Activated CD4-positive, alpha-beta memory T cell treated with anti-CD3 and anti-CD28 coated beads, Interleukin-2, amount 10 ng/mL, durations not matched to agents 7 days and 5 days (primary cell): ENCODE measurements at regions not wholly inside any gene's neighbourhood (a gene's known extent, or its start where the extent isn't known, plus 50 kb on each side); places are given as distances from the start of the nearest gene placed in this dataset.
"Not testable (repeated sequence)": the region's sequence is repeated elsewhere in the genome, so short reads cannot be mapped to it uniquely, and the experiment has no call there.

Experiments used
- CTCF ChIA-PET: fragments of 350-600 bp; sonication (Branson Sonifier 250); formaldehyde crosslinking; loops from one replicate; lab custom pipeline; 2021; ENCODE audit warnings: antibody characterized with exemption, inconsistent platforms; lab: Charles Lee
- POLR2A ChIA-PET: fragments of 350-600 bp; sonication (Branson Sonifier 250); formaldehyde crosslinking; loops from one replicate; lab custom pipeline; 2021; ENCODE audit warnings: antibody characterized with exemption; lab: Charles Lee
- DNase-seq: peaks from one replicate; pipeline ENCODE4 v3.0.0-alpha.2; 2020
- H3K27ac Mint-ChIP-seq: one replicate; pipeline ENCODE4 v1.8.0; 2021; ENCODE audit warnings: mild to moderate bottlenecking, mixed read lengths
- H3K27me3 Mint-ChIP-seq: one replicate; pipeline ENCODE4 v1.8.0; 2021; ENCODE audit warnings: mixed read lengths
- H3K36me3 Mint-ChIP-seq: one replicate; pipeline ENCODE4 v1.8.0; 2021; ENCODE audit warnings: low read depth, mixed read lengths
- H3K4me1 Mint-ChIP-seq: one replicate; pipeline ENCODE4 v1.8.0; 2021; ENCODE audit warnings: mixed read lengths
- H3K4me3 Mint-ChIP-seq: one replicate; pipeline ENCODE4 v1.8.0; 2021; ENCODE audit warnings: mild to moderate bottlenecking, mixed read lengths
- H3K9me3 Mint-ChIP-seq: one replicate; pipeline ENCODE4 v1.8.0; 2021; ENCODE audit warnings: mixed read lengths

GRCh38 chr2:87460104-87460503, 287.8 kb upstream of the PLGLB2 start:
- CTCF ChIA-PET, POLR2A ChIA-PET, H3K9me3 Mint-ChIP-seq, H3K4me3 Mint-ChIP-seq, H3K27me3 Mint-ChIP-seq, H3K27ac Mint-ChIP-seq, DNase-seq: not testable (repeated sequence)
- peaks cover 17% of the 10 kb centered on the region for H3K36me3 Mint-ChIP-seq
- peaks cover 24% of the 10 kb centered on the region for H3K4me1 Mint-ChIP-seq

GRCh38 chr2:87460662-87461061, 287.2 kb upstream of the PLGLB2 start:
- H3K9me3 Mint-ChIP-seq, DNase-seq, H3K27ac Mint-ChIP-seq, H3K27me3 Mint-ChIP-seq, H3K4me3 Mint-ChIP-seq, CTCF ChIA-PET, POLR2A ChIA-PET: not testable (repeated sequence)
- Mint-ChIP-seq H3K36me3 (peaks cover 22% of the 10 kb centered on the region), H3K4me1 (peaks cover 29% of the 10 kb centered on the region)

- DNase-seq, H3K27me3 Mint-ChIP-seq, POLR2A ChIA-PET, H3K9me3 Mint-ChIP-seq, CTCF ChIA-PET, H3K27ac Mint-ChIP-seq, H3K4me3 Mint-ChIP-seq: not testable (repeated sequence)
- Mint-ChIP-seq H3K36me3 (peaks cover 23% of the 10 kb centered on the region), H3K4me1 (peaks cover 37% of the 10 kb centered on the region)
Observed at GRCh38 chr2:87461671-87462070, 286.2 kb upstream of the PLGLB2 start.

GRCh38 chr2:87464219-87464618, 283.7 kb upstream of the PLGLB2 start:
- peak overlapping the region; percentile 26 for H3K4me3 Mint-ChIP-seq
- peaks cover 25% of the 10 kb centered on the region for H3K36me3 Mint-ChIP-seq
- H3K27me3 Mint-ChIP-seq, POLR2A ChIA-PET, H3K9me3 Mint-ChIP-seq, CTCF ChIA-PET: not testable (repeated sequence)
- H3K4me1 Mint-ChIP-seq: peaks cover 47% of the 10 kb centered on the region
- H3K27ac Mint-ChIP-seq: peak overlapping the region; percentile 86
- DNase-seq: peak; percentile 21

- Mint-ChIP-seq H3K4me1 (peaks cover 51% of the 10 kb centered on the region), H3K27ac (peak overlapping the region; percentile 83), H3K36me3 (peaks cover 27% of the 10 kb centered on the region), H3K4me3 (peak overlapping the region; percentile 1)
- CTCF ChIA-PET, DNase-seq, H3K9me3 Mint-ChIP-seq, H3K27me3 Mint-ChIP-seq, POLR2A ChIA-PET: not testable (repeated sequence)
Observed at GRCh38 chr2:87465730-87466129, 282.2 kb upstream of the PLGLB2 start.

- peak; percentile 78 for DNase-seq
- H3K4me3 Mint-ChIP-seq, POLR2A ChIA-PET, H3K27me3 Mint-ChIP-seq, CTCF ChIA-PET, H3K9me3 Mint-ChIP-seq: not testable (repeated sequence)
- Mint-ChIP-seq H3K4me1 (peaks cover 52% of the 10 kb centered on the region), H3K36me3 (peaks cover 29% of the 10 kb centered on the region), H3K27ac (peak overlapping the region; percentile 83)
Observed at GRCh38 chr2:87466591-87467120, 281.2 kb upstream of the PLGLB2 start.

- H3K27ac Mint-ChIP-seq: peak overlapping the region; percentile 54
- H3K27me3 Mint-ChIP-seq, CTCF ChIA-PET, POLR2A ChIA-PET, H3K4me3 Mint-ChIP-seq, H3K9me3 Mint-ChIP-seq, DNase-seq: not testable (repeated sequence)
- peaks cover 51% of the 10 kb centered on the region for H3K4me1 Mint-ChIP-seq
- peaks cover 28% of the 10 kb centered on the region for H3K36me3 Mint-ChIP-seq
Observed at GRCh38 chr2:87468429-87468981, 279.4 kb upstream of the PLGLB2 start.

- Mint-ChIP-seq H3K36me3 (peaks cover 28% of the 10 kb centered on the region), H3K4me1 (peaks cover 47% of the 10 kb centered on the region), H3K4me3 (peak overlapping the region; percentile 77), H3K27ac (peak overlapping the region; percentile 98)
- POLR2A ChIA-PET, H3K27me3 Mint-ChIP-seq, H3K9me3 Mint-ChIP-seq, CTCF ChIA-PET: not testable (repeated sequence)
- peak; percentile 38 for DNase-seq
Observed at GRCh38 chr2:87469180-87470151, 278.4 kb upstream of the PLGLB2 start.

GRCh38 chr2:87470381-87471380, 277.2 kb upstream of the PLGLB2 start:
- Mint-ChIP-seq H3K36me3 (peaks cover 23% of the 10 kb centered on the region), H3K4me1 (peaks cover 44% of the 10 kb centered on the region), H3K27ac (peak overlapping the region; percentile 98), H3K4me3 (peak overlapping the region; percentile 77)
- H3K9me3 Mint-ChIP-seq, H3K27me3 Mint-ChIP-seq, POLR2A ChIA-PET, CTCF ChIA-PET: not testable (repeated sequence)
- peak; percentile 45 for DNase-seq

GRCh38 chr2:87471478-87471877, 276.4 kb upstream of the PLGLB2 start:
- H3K9me3 Mint-ChIP-seq, DNase-seq, CTCF ChIA-PET, POLR2A ChIA-PET, H3K27me3 Mint-ChIP-seq: not testable (repeated sequence)
- Mint-ChIP-seq H3K36me3 (peaks cover 24% of the 10 kb centered on the region), H3K4me1 (peaks cover 44% of the 10 kb centered on the region), H3K4me3 (peak overlapping the region; percentile 77), H3K27ac (peak overlapping the region; percentile 98)

GRCh38 chr2:87476223-87476872, 271.5 kb upstream of the PLGLB2 start:
- H3K27ac Mint-ChIP-seq: peak overlapping the region; percentile 76
- CTCF ChIA-PET, POLR2A ChIA-PET, H3K4me3 Mint-ChIP-seq, H3K27me3 Mint-ChIP-seq, DNase-seq, H3K9me3 Mint-ChIP-seq: not testable (repeated sequence)
- peaks cover 19% of the 10 kb centered on the region for H3K36me3 Mint-ChIP-seq
- peaks cover 33% of the 10 kb centered on the region for H3K4me1 Mint-ChIP-seq

GRCh38 chr2:87476936-87477335, 271.0 kb upstream of the PLGLB2 start:
- H3K27me3 Mint-ChIP-seq, H3K9me3 Mint-ChIP-seq, CTCF ChIA-PET, POLR2A ChIA-PET: not testable (repeated sequence)
- H3K4me1 Mint-ChIP-seq: peaks cover 33% of the 10 kb centered on the region
- H3K4me3 Mint-ChIP-seq: peak overlapping the region; percentile 41
- DNase-seq: peak; percentile 54
- peak overlapping the region; percentile 76 for H3K27ac Mint-ChIP-seq
- H3K36me3 Mint-ChIP-seq: peaks cover 19% of the 10 kb centered on the region
